ENCODE measurements at regions not wholly inside any gene's neighbourhood (a gene's known extent, or its start where the extent isn't known, plus 50 kb on each side); places are given as distances from the start of the nearest gene placed in this dataset.
A peak's percentile ranks its signal among the peaks of the same experiment; 100 is the strongest.

- no peak overlapping the region for H3K4me3 ChIP-seq (ENCODE audit: low read length)
- TF ChIP-seq ZNF274 (IDR thresholded peaks at IDR 0.05; ENCODE audit: low read depth, low read length), result no peak
Observed at GRCh38 chr11:110874437-110875030, 162.3 kb upstream of the ARHGAP20 start.

- H3K4me3 ChIP-seq (ENCODE audit: low read length), result no peak overlapping the region
- no peak for TF ChIP-seq ZNF274 (IDR thresholded peaks at IDR 0.05; ENCODE audit: low read depth, low read length)
Observed at GRCh38 chr11:110873975-110874374, 161.7 kb upstream of the ARHGAP20 start.

GRCh38 chr11:110870816-110871522 lies 158.7 kb upstream of the ARHGAP20 start:
- no peak overlapping the region for H3K4me3 ChIP-seq (ENCODE audit: low read length)
- no peak for TF ChIP-seq ZNF274 (IDR thresholded peaks at IDR 0.05; ENCODE audit: low read depth, low read length)

GRCh38 chr11:110867951-110868350 lies 155.7 kb upstream of the ARHGAP20 start:
- no peak overlapping the region for H3K4me3 ChIP-seq (ENCODE audit: low read length)

GRCh38 chr11:110866081-110866480 lies 153.8 kb upstream of the ARHGAP20 start:
- no peak for TF ChIP-seq ZNF274 (IDR thresholded peaks at IDR 0.05; ENCODE audit: low read depth, low read length)

More at GRCh38 chr11:110867951-110868350, 155.7 kb upstream of the ARHGAP20 start:
- TF ChIP-seq ZNF274 (IDR thresholded peaks at IDR 0.05; ENCODE audit: low read depth, low read length), result no peak

GRCh38 chr11:110862407-110862806 lies 150.2 kb upstream of the ARHGAP20 start:
- TF ChIP-seq ZNF274 (IDR thresholded peaks at IDR 0.05; ENCODE audit: low read depth, low read length), result no peak
- no peak overlapping the region for H3K4me3 ChIP-seq (ENCODE audit: low read length)

More at GRCh38 chr11:110866081-110866480, 153.8 kb upstream of the ARHGAP20 start:
- H3K4me3 ChIP-seq (ENCODE audit: low read length), result no peak overlapping the region

GRCh38 chr11:110860461-110860860 lies 148.2 kb upstream of the ARHGAP20 start:
- no peak overlapping the region for H3K4me3 ChIP-seq (ENCODE audit: low read length)
- TF ChIP-seq ZNF274 (IDR thresholded peaks at IDR 0.05; ENCODE audit: low read depth, low read length), result no peak

- no peak for TF ChIP-seq ZNF274 (IDR thresholded peaks at IDR 0.05; ENCODE audit: low read depth, low read length)
Observed at GRCh38 chr11:110859998-110860397, 147.8 kb upstream of the ARHGAP20 start.

GRCh38 chr11:110859240-110859840 lies 147.1 kb upstream of the ARHGAP20 start:
- TF ChIP-seq ZNF274 (IDR thresholded peaks at IDR 0.05; ENCODE audit: low read depth, low read length), result no peak

More at GRCh38 chr11:110859998-110860397, 147.8 kb upstream of the ARHGAP20 start:
- H3K4me3 ChIP-seq (ENCODE audit: low read length), result no peak overlapping the region

GRCh38 chr11:110858547-110858921 lies 146.3 kb upstream of the ARHGAP20 start:
- no peak overlapping the region for H3K4me3 ChIP-seq (ENCODE audit: low read length)
- TF ChIP-seq ZNF274 (IDR thresholded peaks at IDR 0.05; ENCODE audit: low read depth, low read length), result no peak

More at GRCh38 chr11:110859240-110859840, 147.1 kb upstream of the ARHGAP20 start:
- no peak overlapping the region for H3K4me3 ChIP-seq (ENCODE audit: low read length)

- H3K4me3 ChIP-seq (ENCODE audit: low read length), result peak overlapping the region; percentile 49; the same call in 1 of the 2 replicates
- TF ChIP-seq ZNF274 (IDR thresholded peaks at IDR 0.05; ENCODE audit: low read depth, low read length), result no peak
Observed at GRCh38 chr11:110857892-110858546, 145.8 kb upstream of the ARHGAP20 start.

- no peak overlapping the region for H3K4me3 ChIP-seq (ENCODE audit: low read length)
- no peak for TF ChIP-seq ZNF274 (IDR thresholded peaks at IDR 0.05; ENCODE audit: low read depth, low read length)
Observed at GRCh38 chr11:110856996-110857812, 145.0 kb upstream of the ARHGAP20 start.

GRCh38 chr11:110856340-110856739 lies 144.1 kb upstream of the ARHGAP20 start:
- no peak for TF ChIP-seq ZNF274 (IDR thresholded peaks at IDR 0.05; ENCODE audit: low read depth, low read length)
- no peak overlapping the region for H3K4me3 ChIP-seq (ENCODE audit: low read length)

GRCh38 chr11:110855191-110855590 lies 143.0 kb upstream of the ARHGAP20 start:
- no peak for TF ChIP-seq ZNF274 (IDR thresholded peaks at IDR 0.05; ENCODE audit: low read depth, low read length)
- H3K4me3 ChIP-seq (ENCODE audit: low read length), result no peak overlapping the region
